Stomach (tissue), 8 donors: ENCODE measurements at regions not wholly inside any gene's neighbourhood (a gene's known extent, or its start where the extent isn't known, plus 50 kb on each side); places are given as distances from the start of the nearest gene placed in this dataset.

ENCODE experiments used
- DNase-seq, 2 donors: peaks; one replicate each; pipeline versions ENCODE4 v3.0.0 to v3.0.0-alpha.2; 2013 to 2019
- H3K27ac ChIP-seq, 5 donors: fragments of 200-600 bp in 4 of 5; sonication (generic) in 4 of 5; one replicate each; pipeline ENCODE4 v1.5.1; 2013 to 2019; ENCODE audit warnings: mild to moderate bottlenecking in 1 of 5, moderate library complexity in 1 of 5
- H3K27me3 ChIP-seq, 3 donors: fragments of 200-600 bp; sonication (generic); one replicate each; pipeline ENCODE4 v1.5.1; 2017 to 2019; ENCODE audit warnings: mixed run types in 1 of 3
- H3K36me3 ChIP-seq, 4 donors: fragments of 200-600 bp; sonication (generic); 1 replicate in 3 of 4; 2 replicates in 1 of 4; pipeline ENCODE4 v1.5.1; 2016 to 2019
- H3K4me1 ChIP-seq, 4 donors: fragments of 200-600 bp; sonication (generic); one replicate each; pipeline ENCODE4 v1.5.1; 2016 to 2019
- H3K4me3 ChIP-seq, 4 donors: fragments of 200-600 bp; sonication (generic) in 3 of 4; one replicate each; pipeline ENCODE4 v1.5.1; 2016 to 2019; ENCODE audit warnings: mild to moderate bottlenecking in 1 of 4
- H3K9me3 ChIP-seq, 4 donors: fragments of 200-600 bp; sonication (generic); one replicate each; pipeline ENCODE4 v1.5.1; 2016 to 2019
- EP300 ChIP-seq: sonication (generic); formaldehyde crosslinking; IDR thresholded peaks from one replicate; pipeline ENCODE4 v1.6.1; 2017; ENCODE audit warnings: antibody characterized with exemption
- POLR2A ChIP-seq, 4 donors: fragments of 450-650 bp; IDR thresholded peaks; one replicate each; pipeline ENCODE4 v1.6.1; 2016; ENCODE audit warnings: antibody characterized with exemption in 4 of 4, control low read depth in 2 of 4, mild to moderate bottlenecking in 1 of 4, moderate library complexity in 1 of 4
- POLR2AphosphoS5 ChIP-seq, 3 donors: sonication (generic); formaldehyde crosslinking; IDR thresholded peaks; one replicate each; pipeline ENCODE4 v1.6.1; 2016; ENCODE audit warnings: antibody characterized with exemption in 3 of 3
- WGBS, 5 donors: extraction: QIAGEN DNeasy Blood & Tissue Kit in 3 of 5; methylation state at CpG; one replicate each; pipeline versions ENCODE4 v1.1.5 to v1.1.7; 2013 to 2018; 5-methylcytosine and 5-hydroxymethylcytosine counted together
- intact Hi-C: fragments of 100-400 bp; cut with DNase I; formaldehyde crosslinking; loops from one replicate; pipeline ENCODE4 v1.15.1; 2023; ENCODE audit warnings: low total_unique reads
- TF ChIP-seq, protein P1 (sequence below), 7 experiments: fragments of 450-650 bp in 4 of 7; fragments of 200-600 bp in 3 of 7; sonication (generic) in 3 of 7; IDR thresholded peaks; one replicate each; pipeline ENCODE4 v1.5.1; 2016 to 2019; ENCODE audit warnings: antibody characterized with exemption in 7 of 7, control low read depth in 2 of 7, mild to moderate bottlenecking in 1 of 7
- donor health status: healthy with polysubstance abuse.
- donor health status: Bipolar disorder and iron deficiency.
- donor health status: healthy.

DNA sequence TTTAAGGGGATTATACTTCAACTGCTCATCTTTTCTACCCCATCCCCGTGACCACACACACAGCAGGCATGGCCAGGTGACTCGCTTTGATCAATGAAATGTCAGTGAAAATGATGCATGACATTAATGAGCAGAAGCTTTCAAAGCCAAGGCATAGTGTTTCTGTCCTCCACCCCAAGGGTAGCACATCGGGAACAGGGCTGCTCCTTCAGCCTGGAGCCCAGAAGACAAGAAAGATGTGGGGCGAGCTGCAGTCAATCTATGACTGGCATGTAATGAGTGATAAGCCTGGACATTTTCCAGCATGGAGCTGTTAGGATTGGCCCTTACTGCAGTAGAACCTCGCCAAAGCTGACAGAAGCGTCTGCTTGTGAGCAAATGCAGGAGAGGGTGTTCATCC is 122.6 kb upstream of the IRX2 start:
- WGBS, 5 donors, result 71 to 83% (median 78%) methylated on average over 6 of the region's 6 CpGs

DNA sequence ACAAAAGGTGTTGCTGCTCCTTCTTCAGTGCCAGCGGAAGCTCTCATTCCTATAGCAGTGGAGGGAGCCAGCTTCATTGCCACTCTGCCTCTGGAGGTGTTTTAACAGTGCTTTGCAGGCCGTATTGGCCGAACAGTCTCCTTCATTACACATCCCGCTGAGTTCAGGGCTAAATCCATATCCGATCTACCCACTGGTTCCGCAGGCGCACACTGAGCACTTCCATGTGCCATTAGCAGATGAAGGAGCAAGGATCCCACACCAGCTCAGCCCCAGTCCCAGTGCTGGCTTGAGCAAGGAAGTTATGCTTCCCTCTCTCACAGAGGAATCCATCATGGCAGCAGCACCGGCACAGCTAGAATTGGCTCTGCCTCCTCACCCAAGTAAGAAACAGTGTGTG is 121.2 kb upstream of the IRX2 start:
- H3K36me3 ChIP-seq, result no peaks in the 10 kb centered on the region
- intact Hi-C loops, result no loop called here
- peaks cover 0 to 3% (median 0%) of the 10 kb centered on the region in 4 donors for H3K9me3 ChIP-seq
- TF ChIP-seq POLR2A (IDR thresholded peaks at IDR 0.05) (no peak), EP300 (no peak), POLR2AphosphoS5 (IDR thresholded peaks at IDR 0.05) (no peak)
- TF ChIP-seq, protein P1, sequence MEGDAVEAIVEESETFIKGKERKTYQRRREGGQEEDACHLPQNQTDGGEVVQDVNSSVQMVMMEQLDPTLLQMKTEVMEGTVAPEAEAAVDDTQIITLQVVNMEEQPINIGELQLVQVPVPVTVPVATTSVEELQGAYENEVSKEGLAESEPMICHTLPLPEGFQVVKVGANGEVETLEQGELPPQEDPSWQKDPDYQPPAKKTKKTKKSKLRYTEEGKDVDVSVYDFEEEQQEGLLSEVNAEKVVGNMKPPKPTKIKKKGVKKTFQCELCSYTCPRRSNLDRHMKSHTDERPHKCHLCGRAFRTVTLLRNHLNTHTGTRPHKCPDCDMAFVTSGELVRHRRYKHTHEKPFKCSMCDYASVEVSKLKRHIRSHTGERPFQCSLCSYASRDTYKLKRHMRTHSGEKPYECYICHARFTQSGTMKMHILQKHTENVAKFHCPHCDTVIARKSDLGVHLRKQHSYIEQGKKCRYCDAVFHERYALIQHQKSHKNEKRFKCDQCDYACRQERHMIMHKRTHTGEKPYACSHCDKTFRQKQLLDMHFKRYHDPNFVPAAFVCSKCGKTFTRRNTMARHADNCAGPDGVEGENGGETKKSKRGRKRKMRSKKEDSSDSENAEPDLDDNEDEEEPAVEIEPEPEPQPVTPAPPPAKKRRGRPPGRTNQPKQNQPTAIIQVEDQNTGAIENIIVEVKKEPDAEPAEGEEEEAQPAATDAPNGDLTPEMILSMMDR (IDR thresholded peaks at IDR 0.05), result no peak
- no peaks in the 10 kb centered on the region for H3K27me3 ChIP-seq
- H3K4me1 ChIP-seq, result no peaks in the 10 kb centered on the region
- no peak overlapping the region for H3K4me3 ChIP-seq
- DNase-seq, result no peak
- H3K27ac ChIP-seq, result no peak overlapping the region
- WGBS, 5 donors, result 86 to 99% (median 92%) methylated on average over 8 of the region's 8 CpGs

More for the DNA sequence above, 122.6 kb upstream of the IRX2 start:
- H3K27me3 ChIP-seq, result no peaks in the 10 kb centered on the region
- no peak for DNase-seq
- intact Hi-C loops, result no loop called here
- H3K4me3 ChIP-seq, result no peak overlapping the region
- H3K9me3 ChIP-seq, result peaks cover 0 to 15% (median 6%) of the 10 kb centered on the region in 4 donors
- H3K36me3 ChIP-seq, result no peaks in the 10 kb centered on the region
- H3K27ac ChIP-seq, result no peak overlapping the region
- no peaks in the 10 kb centered on the region for H3K4me1 ChIP-seq
- no peak for TF ChIP-seq POLR2A (IDR thresholded peaks at IDR 0.05)
- no peak for TF ChIP-seq EP300
- no peak for TF ChIP-seq POLR2AphosphoS5 (IDR thresholded peaks at IDR 0.05)
- TF ChIP-seq, protein P1 (IDR thresholded peaks at IDR 0.05), result no peak

DNA sequence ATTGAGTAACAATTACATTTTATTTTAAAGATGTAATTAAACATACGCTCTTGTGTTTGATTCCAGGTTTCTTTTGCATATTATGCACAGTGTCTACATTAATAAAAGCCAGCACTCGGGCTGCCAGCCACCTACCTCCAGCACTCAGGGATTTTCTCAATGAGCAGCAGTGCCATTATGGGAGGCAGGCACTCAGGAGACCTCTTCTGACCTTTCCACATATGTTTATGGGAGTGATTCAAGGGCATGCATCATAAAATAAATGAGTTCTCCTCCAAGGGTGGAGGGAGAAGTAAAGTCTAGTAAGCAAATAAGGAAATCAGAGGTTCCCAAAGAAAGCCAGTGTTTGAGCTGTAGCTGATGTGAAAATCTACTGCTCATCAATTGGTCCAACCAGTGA is 119.8 kb upstream of the IRX2 start:
- TF ChIP-seq POLR2A (IDR thresholded peaks at IDR 0.05) (no peak), POLR2AphosphoS5 (IDR thresholded peaks at IDR 0.05) (no peak), EP300 (no peak)
- TF ChIP-seq, protein P1 (IDR thresholded peaks at IDR 0.05), result no peak
- WGBS, 5 donors, result 63 to 77% (median 72%) methylated on average over 2 of the region's 2 CpGs
- intact Hi-C loops, result no loop called here

DNA sequence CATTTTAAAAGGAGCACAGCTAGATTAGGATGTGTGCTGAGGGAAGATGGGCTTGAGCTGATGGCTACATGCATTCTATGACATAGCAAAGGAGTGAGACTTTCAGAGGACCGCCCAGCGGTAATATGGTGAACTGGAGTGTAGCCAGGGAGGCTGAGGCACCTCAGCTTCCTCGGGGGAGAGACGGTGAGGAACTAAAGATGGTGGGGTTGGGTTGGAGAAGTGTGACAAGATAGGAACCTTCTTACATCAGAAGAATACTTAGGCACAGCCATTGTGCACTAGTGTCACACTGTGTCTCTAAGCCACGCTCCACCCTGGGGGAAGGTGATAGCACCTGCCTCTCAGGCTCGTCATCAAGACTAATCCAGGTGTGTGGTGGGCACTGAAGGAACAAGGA is 118.0 kb upstream of the IRX2 start:
- Histone ChIP-seq H3K36me3 (no peaks in the 10 kb centered on the region), H3K4me3 (no peak overlapping the region), H3K9me3 (peaks cover 0 to 3% (median 0%) of the 10 kb centered on the region in 4 donors), H3K27ac (no peak overlapping the region), H3K4me1 (no peaks in the 10 kb centered on the region), H3K27me3 (no peaks in the 10 kb centered on the region)
- whole genome bisulfite sequencing, 5 donors, result 70 to 86% (median 84%) methylated on average over 6 of the region's 6 CpGs
- DNase-seq, result no peak
- TF ChIP-seq EP300 (no peak), POLR2AphosphoS5 (IDR thresholded peaks at IDR 0.05) (no peak), POLR2A (IDR thresholded peaks at IDR 0.05) (no peak)
- TF ChIP-seq, protein P1 (IDR thresholded peaks at IDR 0.05), result no peak
- intact Hi-C loops, result no loop called here

More for the DNA sequence above, 119.8 kb upstream of the IRX2 start:
- Histone ChIP-seq H3K4me1 (no peaks in the 10 kb centered on the region), H3K4me3 (no peak overlapping the region), H3K27me3 (no peaks in the 10 kb centered on the region), H3K36me3 (no peaks in the 10 kb centered on the region), H3K9me3 (no peaks in the 10 kb centered on the region), H3K27ac (no peak overlapping the region)
- no peak for DNase-seq
